ENCODE measurements at regions not wholly inside any gene's neighbourhood (a gene's known extent, or its start where the extent isn't known, plus 50 kb on each side); places are given as distances from the start of the nearest gene placed in this dataset.
"Not testable (repeated sequence)": the region's sequence is repeated elsewhere in the genome, so short reads cannot be mapped to it uniquely, and the experiment has no call there.

DNA sequence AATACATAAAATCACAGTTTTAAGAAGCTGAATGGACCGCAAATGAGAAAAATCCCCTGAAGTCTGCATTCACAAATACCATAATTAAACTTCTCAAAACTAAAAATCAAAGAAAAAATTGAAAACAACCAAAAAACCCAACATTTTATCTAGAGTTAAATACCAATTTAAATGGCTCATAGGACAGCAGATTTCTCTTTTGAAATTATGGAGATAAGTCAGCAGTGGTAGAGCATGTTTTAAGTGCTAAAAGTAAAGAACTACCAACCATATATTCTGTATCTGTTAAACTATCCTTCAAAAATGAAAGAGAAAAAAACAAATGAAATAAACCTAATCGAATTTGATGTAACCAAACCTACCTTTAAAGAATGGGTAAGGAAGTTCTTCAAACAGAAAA, 862.8 kb downstream of the TAF11L14 start:
- H3K27ac Mint-ChIP-seq, result no peak overlapping the region
- no peaks in the 10 kb centered on the region for H3K27me3 Mint-ChIP-seq (ENCODE audit: low read depth)
- no peaks in the 10 kb centered on the region for H3K4me1 Mint-ChIP-seq (ENCODE audit: low read depth)
- no peak for DNase-seq (ENCODE audit: low spot score)
- H3K36me3 Mint-ChIP-seq (ENCODE audit: low read depth), result no peaks in the 10 kb centered on the region
- no peak overlapping the region for H3K4me3 Mint-ChIP-seq
- H3K9me3 Mint-ChIP-seq, result peaks cover 4% of the 10 kb centered on the region

DNA sequence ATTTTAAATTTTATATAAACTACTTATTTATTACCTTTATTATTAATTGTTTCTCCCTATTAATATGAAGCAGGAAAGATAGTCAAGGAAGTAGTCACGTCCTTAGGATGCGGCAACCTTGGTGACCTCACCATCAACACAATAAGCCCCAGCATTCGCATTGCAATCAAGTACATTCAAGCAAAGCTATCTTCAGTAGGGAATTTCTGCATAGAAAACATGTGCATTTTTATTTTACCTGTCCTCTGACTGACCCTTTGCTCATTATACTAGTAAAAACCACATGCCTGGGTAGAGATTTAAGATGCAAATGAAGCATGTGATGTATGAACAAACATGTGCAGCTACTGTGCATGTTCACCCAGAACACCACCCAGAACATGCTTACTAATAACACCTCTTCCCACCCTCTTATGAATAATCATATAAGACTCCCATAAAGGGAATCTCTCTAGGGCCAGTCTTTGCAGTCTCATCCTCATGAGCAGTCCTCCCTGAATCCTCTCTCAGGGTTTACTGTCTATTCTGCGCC, 869.6 kb downstream of the TAF11L14 start:
- Mint-ChIP-seq H3K4me3 (no peak overlapping the region), H3K27ac (no peak overlapping the region), H3K27me3 (ENCODE audit: low read depth) (no peaks in the 10 kb centered on the region), H3K4me1 (ENCODE audit: low read depth) (no peaks in the 10 kb centered on the region), H3K9me3 (peaks cover 12% of the 10 kb centered on the region), H3K36me3 (ENCODE audit: low read depth) (no peaks in the 10 kb centered on the region)
- no peak for DNase-seq (ENCODE audit: low spot score)

DNA sequence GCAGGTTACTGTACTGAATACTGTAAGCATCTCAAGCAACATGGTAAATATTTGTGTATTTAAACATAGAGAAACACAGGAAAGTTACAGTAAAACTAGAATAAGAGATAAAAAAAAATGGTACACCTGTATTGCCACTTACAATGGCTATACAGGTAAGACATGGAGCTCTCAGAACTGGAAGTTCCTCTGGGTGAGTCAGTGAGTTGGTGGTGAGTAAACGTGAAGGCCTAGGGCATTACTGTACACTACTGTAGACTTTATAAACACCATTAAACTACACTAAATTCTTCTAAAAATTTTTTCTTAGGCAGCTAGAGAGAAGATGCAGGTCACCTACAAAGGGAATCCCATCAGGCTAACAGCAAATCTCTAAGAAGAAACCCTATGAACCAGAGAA, 872.9 kb downstream of the TAF11L14 start:
- Mint-ChIP-seq H3K27me3 (ENCODE audit: low read depth) (no peaks in the 10 kb centered on the region), H3K27ac (no peak overlapping the region), H3K9me3 (peaks cover 18% of the 10 kb centered on the region), H3K4me1 (ENCODE audit: low read depth) (no peaks in the 10 kb centered on the region), H3K4me3 (no peak overlapping the region), H3K36me3 (ENCODE audit: low read depth) (no peaks in the 10 kb centered on the region)
- no peak for DNase-seq (ENCODE audit: low spot score)

DNA sequence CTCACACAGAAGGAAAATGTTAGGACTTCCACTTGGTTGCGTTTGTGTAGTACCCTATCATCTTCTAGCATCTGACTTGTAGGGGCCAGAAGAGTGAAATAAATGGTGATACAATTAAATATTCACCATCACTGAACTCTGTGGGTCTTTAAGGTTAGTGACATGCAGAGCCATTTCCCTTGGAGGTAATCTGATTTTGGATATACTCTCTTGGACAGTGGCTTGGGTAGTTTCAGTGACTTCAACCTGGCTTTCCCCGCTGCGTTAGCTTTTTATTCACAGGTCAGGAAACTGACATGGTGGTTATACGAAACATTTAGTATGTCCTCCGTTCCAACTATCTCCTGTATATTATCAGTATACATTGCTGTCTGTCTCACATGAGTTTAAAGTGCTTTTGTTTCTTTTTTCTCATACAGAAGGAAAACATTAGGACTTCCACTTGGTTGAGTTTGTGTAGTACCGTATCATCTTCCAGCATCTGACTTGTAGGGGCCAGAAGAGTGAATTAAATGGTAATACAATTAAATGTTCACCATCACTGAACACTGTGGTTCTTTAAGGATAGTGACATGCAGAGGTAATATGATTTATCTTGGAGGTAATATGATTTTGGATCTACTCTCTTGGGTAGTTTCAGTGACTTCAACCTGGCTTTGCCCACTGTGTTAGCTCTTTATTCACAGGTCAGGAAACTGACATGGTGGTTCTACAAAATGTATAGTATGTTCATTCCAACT, 883.6 kb downstream of the TAF11L14 start:
- Mint-ChIP-seq H3K36me3 (ENCODE audit: low read depth) (no peaks in the 10 kb centered on the region), H3K27me3 (ENCODE audit: low read depth) (no peaks in the 10 kb centered on the region), H3K4me1 (ENCODE audit: low read depth) (no peaks in the 10 kb centered on the region), H3K4me3 (no peak overlapping the region), H3K9me3 (peaks cover 22% of the 10 kb centered on the region), H3K27ac (no peak overlapping the region)
- DNase-seq (ENCODE audit: low spot score), result no peak

DNA sequence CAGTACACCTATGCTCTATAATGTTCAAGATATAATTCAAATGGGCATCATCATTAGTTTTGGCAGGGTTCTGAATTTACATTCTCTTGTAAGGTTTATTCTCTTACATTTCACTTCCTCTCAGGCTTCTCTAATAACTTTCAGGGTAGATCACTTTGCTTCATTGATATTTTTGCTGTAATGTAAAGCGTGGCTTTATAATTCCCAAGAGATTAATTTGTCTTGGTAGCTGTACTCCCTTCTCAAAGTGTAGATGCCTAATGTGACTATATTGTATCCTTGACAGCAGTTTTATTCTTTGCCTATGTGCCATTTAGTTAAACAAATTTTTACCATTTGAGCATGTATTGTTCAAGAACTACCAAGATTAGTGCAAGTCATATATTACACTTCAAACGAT, 889.1 kb downstream of the TAF11L14 start:
- Mint-ChIP-seq H3K4me3 (no peak overlapping the region), H3K27ac (no peak overlapping the region), H3K4me1 (ENCODE audit: low read depth) (no peaks in the 10 kb centered on the region), H3K27me3 (ENCODE audit: low read depth) (no peaks in the 10 kb centered on the region), H3K9me3 (peaks cover 15% of the 10 kb centered on the region), H3K36me3 (ENCODE audit: low read depth) (no peaks in the 10 kb centered on the region)
- DNase-seq (ENCODE audit: low spot score), result no peak

DNA sequence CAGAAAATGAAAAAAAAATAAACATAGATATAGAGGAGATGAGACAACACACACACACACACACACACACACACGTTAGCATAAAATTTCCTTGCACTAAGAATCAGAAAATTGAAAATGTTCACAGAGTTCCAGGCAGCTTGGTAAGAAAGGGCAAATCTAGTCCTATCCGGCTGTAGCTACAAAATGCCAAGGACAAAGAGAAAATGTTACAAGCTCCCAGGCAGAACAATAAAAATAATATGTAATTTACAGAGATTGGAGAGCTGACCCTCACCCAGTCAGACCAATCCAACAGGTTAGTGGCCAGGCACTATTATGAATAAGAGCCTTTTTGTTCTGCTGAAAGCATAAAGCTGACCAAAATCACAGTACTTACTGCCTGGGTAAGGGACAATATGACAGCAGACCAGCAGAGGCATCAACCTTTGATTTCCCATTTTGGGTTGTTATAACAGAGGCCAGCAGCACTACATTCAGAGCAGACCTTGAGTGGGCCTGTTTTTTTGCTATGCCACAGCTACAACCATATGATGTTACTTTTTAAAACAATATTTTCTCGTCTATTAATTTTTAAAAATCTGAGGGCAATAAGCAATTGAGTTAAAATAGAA, 892.6 kb downstream of the TAF11L14 start:
- Mint-ChIP-seq H3K4me3 (no peak overlapping the region), H3K9me3 (no peaks in the 10 kb centered on the region), H3K27ac (no peak overlapping the region), H3K36me3 (ENCODE audit: low read depth) (no peaks in the 10 kb centered on the region), H3K4me1 (ENCODE audit: low read depth) (no peaks in the 10 kb centered on the region), H3K27me3 (ENCODE audit: low read depth) (no peaks in the 10 kb centered on the region)
- DNase-seq (ENCODE audit: low spot score), result no peak

DNA sequence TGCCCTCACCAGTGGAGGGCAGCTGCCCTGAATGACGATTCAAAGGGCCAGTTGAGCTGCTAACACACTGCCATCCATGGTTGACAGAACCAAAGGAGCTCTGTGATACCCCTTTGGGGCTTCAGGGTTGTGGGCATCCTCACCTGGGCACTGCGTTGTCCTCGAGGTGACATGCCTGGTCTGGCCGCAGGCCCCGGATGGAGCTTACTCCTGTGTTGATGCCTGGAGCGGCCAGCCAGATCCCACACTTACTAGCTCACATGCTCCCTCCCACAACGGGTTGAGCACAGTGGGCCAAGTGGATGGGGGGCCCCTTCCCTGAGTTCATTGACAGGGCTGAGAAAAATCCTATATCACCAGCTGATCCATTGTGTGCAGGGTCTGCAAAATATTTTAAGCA, 898.9 kb downstream of the TAF11L14 start:
- Mint-ChIP-seq H3K36me3 (ENCODE audit: low read depth) (no peaks in the 10 kb centered on the region), H3K27me3 (ENCODE audit: low read depth) (no peaks in the 10 kb centered on the region), H3K4me3 (no peak overlapping the region), H3K27ac (no peak overlapping the region), H3K9me3 (peaks cover 18% of the 10 kb centered on the region), H3K4me1 (ENCODE audit: low read depth) (no peaks in the 10 kb centered on the region)
- DNase-seq (ENCODE audit: low spot score), result no peak

DNA sequence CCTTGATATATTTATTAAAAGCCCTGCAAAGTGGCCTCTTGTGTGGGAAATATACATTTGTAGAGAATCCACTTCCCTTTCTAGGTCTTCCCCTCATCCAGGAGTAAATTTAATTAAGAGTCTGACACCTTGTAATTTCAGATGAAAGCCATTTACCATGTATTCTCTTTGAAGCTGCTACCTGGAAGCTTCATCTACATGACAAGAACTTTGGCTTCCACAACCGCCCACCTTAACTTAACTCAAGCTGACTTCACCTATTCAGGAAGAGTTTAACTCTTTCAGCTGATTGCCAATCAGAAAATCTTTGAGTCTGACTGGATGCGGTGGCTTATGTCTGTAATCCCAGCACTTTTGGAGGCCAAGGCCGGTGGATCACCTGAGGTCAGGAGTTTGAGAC, 899.9 kb downstream of the TAF11L14 start:
- Mint-ChIP-seq H3K27me3 (ENCODE audit: low read depth) (no peaks in the 10 kb centered on the region), H3K4me1 (ENCODE audit: low read depth) (no peaks in the 10 kb centered on the region), H3K27ac (no peak overlapping the region), H3K4me3 (no peak overlapping the region), H3K36me3 (ENCODE audit: low read depth) (no peaks in the 10 kb centered on the region), H3K9me3 (peaks cover 19% of the 10 kb centered on the region)
- DNase-seq (ENCODE audit: low spot score), result no peak

DNA sequence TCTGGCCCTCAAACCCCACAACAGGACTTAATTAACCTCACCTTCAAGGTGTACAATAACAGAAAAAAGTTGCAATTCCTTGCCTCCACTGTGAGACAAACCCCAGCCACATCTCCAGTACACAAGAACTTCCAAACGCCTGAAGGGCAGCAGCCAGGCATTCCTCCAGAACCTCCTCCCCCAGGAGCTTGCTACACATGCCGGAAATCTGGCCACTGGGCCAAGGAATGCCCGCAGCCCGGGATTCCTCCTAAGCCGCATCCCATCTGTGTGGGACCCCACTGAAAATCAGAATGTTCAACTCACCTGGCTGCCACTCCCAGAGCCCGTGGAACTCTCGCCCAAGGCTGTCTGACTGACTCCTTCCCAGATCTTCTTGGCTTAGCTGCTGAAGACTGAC, 901.5 kb downstream of the TAF11L14 start:
- not testable (repeated sequence) for H3K27ac Mint-ChIP-seq; H3K27me3 Mint-ChIP-seq (ENCODE audit: low read depth); DNase-seq (ENCODE audit: low spot score); H3K36me3 Mint-ChIP-seq (ENCODE audit: low read depth); H3K4me3 Mint-ChIP-seq; H3K4me1 Mint-ChIP-seq (ENCODE audit: low read depth)
- peaks cover 32% of the 10 kb centered on the region for H3K9me3 Mint-ChIP-seq

DNA sequence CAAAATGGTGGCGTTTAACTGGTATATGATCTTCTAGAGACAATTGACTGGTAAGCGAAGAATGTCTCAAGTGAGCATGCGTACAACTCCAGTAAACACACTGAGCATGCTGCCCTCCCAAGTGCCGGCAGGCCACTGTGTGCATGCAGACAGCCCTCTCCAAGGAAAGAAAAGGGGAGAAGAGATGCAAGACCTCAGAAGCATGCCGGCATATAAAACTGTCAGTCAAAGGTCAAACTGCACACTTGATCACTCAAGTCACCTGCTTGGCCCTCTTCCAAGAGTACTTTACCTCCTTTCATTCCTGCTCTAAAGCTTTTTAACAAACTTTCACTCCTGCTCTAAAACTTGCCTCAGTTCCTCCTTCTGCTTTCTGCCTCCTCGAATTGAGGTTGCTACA, 910.2 kb downstream of the TAF11L14 start:
- H3K4me3 Mint-ChIP-seq, result no peak overlapping the region

DNA sequence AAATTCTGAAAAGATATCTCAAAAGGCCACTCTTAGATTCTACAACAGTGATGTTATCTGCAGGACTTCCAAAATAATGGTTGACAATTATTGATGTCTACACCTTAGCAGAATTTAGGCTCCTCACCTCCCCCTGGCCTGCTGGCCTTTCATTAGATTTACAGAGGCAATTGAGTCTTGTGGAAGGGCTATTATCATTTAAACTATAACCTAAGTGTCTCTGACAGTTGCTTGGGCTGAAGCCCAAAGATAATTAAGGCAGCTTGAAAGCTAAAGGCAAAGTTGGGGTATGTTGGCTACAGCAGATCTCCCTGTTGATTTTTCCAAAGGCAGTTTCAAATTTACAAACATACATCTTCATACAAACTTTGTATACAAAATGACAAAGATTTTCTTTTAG, 912.3 kb downstream of the TAF11L14 start:
- Mint-ChIP-seq H3K4me1 (ENCODE audit: low read depth) (no peaks in the 10 kb centered on the region), H3K4me3 (no peak overlapping the region), H3K27me3 (ENCODE audit: low read depth) (no peaks in the 10 kb centered on the region), H3K27ac (no peak overlapping the region), H3K36me3 (ENCODE audit: low read depth) (no peaks in the 10 kb centered on the region), H3K9me3 (peaks cover 15% of the 10 kb centered on the region)
- no peak for DNase-seq (ENCODE audit: low spot score)

More for the DNA sequence above, 910.2 kb downstream of the TAF11L14 start:
- H3K4me1 Mint-ChIP-seq (ENCODE audit: low read depth), result no peaks in the 10 kb centered on the region
- peaks cover 16% of the 10 kb centered on the region for H3K9me3 Mint-ChIP-seq
- no peaks in the 10 kb centered on the region for H3K36me3 Mint-ChIP-seq (ENCODE audit: low read depth)
- no peak for DNase-seq (ENCODE audit: low spot score)
- no peaks in the 10 kb centered on the region for H3K27me3 Mint-ChIP-seq (ENCODE audit: low read depth)
- H3K27ac Mint-ChIP-seq, result no peak overlapping the region

DNA sequence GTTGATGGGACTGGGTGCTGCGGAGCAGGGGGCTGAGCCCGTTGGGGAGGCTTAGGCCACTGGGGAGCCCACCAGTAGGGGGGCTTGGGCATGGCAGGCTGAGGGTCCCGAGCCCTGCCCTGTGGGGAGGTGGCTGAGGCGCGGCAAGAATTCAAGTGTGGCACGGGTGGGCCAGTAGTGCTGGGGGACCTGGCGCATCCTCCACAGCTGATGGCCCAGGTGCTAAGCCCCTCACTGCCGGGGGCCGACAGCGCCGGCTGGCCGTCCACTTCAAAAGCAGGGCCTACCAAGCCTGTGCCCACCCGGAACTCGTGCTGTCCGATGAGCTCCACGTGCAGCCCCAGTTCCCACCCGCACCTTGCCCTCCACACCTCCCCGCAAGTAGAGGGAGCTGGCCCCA, 917.5 kb downstream of the TAF11L14 start:
- H3K27me3 Mint-ChIP-seq (ENCODE audit: low read depth), result no peaks in the 10 kb centered on the region
- H3K27ac Mint-ChIP-seq, result no peak overlapping the region
- H3K4me3 Mint-ChIP-seq, result no peak overlapping the region
- no peaks in the 10 kb centered on the region for H3K36me3 Mint-ChIP-seq (ENCODE audit: low read depth)
- no peak for DNase-seq (ENCODE audit: low spot score)
- no peaks in the 10 kb centered on the region for H3K4me1 Mint-ChIP-seq (ENCODE audit: low read depth)
- peaks cover 25% of the 10 kb centered on the region for H3K9me3 Mint-ChIP-seq

DNA sequence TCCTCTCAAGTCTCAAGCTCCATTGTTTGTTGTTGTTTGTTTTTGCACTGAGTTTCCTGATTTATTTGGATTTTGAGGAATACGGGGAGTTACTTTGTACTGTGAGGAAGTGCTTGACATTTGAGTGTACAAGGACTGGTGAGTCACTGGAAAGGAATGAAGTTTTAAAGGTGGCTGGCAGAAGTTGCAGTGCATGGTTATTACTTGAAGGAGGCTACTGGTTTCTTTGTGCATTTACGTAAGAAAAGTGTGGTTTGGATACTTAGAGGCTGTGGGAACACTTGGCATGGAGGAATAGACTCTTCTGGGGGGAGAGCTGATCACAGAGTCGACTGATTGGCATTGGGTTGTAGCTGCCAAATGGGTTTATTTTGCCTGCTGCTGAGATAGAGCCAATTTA, 919.0 kb downstream of the TAF11L14 start:
- no peak overlapping the region for H3K27ac Mint-ChIP-seq
- H3K4me3 Mint-ChIP-seq, result no peak overlapping the region
- no peaks in the 10 kb centered on the region for H3K4me1 Mint-ChIP-seq (ENCODE audit: low read depth)
- peaks cover 25% of the 10 kb centered on the region for H3K9me3 Mint-ChIP-seq
- no peaks in the 10 kb centered on the region for H3K27me3 Mint-ChIP-seq (ENCODE audit: low read depth)
- H3K36me3 Mint-ChIP-seq (ENCODE audit: low read depth), result no peaks in the 10 kb centered on the region
- DNase-seq (ENCODE audit: low spot score), result no peak

DNA sequence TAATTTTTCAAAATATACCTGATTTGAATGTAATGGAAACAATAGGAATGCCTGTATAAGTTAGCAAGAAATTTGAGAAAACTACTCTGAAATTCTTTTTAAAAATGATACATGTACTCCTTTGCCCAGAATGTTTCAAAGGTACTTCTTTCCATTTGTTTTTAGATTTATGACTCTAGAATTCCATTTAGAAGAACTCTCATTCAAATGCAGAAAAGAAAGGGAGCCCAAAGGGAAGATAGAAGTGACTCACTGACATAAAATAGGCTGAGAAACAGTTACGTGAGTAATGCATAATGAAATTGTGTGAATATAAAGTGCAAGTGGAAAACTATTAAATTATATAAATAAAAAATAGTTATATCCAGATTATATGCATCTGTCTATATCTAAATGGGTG, 926.3 kb downstream of the TAF11L14 start:
- no peaks in the 10 kb centered on the region for H3K4me1 Mint-ChIP-seq (ENCODE audit: low read depth)
- no peak for DNase-seq (ENCODE audit: low spot score)
- H3K27me3 Mint-ChIP-seq (ENCODE audit: low read depth), result no peaks in the 10 kb centered on the region
- H3K27ac Mint-ChIP-seq, result no peak overlapping the region
- no peaks in the 10 kb centered on the region for H3K36me3 Mint-ChIP-seq (ENCODE audit: low read depth)
- H3K9me3 Mint-ChIP-seq, result no peaks in the 10 kb centered on the region
- no peak overlapping the region for H3K4me3 Mint-ChIP-seq

DNA sequence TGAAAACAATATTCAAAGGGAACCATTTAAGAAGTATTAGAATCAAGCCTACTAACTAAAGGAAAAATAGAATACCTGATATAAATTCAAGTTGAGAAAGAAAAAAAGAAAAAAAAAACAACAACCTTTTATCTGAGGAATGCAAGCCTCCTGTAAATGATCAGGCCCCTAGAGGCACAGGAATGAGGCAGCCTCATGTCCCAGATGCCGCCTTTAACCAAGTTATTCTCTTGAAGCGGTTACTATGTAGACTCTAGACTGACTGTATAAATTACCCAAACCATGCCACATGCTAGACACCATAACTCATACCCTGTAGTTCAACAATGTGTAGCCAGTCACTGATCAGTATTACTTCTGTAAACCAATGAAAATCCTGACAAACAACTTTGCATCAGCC, 929.6 kb downstream of the TAF11L14 start:
- peaks cover 5% of the 10 kb centered on the region for H3K9me3 Mint-ChIP-seq

More for the DNA sequence above, 929.6 kb downstream of the TAF11L14 start:
- H3K27me3 Mint-ChIP-seq (ENCODE audit: low read depth), result no peaks in the 10 kb centered on the region
- no peak overlapping the region for H3K27ac Mint-ChIP-seq
- no peaks in the 10 kb centered on the region for H3K4me1 Mint-ChIP-seq (ENCODE audit: low read depth)
- H3K36me3 Mint-ChIP-seq (ENCODE audit: low read depth), result no peaks in the 10 kb centered on the region
- H3K4me3 Mint-ChIP-seq, result no peak overlapping the region
- no peak for DNase-seq (ENCODE audit: low spot score)

Measured in T-helper 2 cell treated with Interferon-gamma antibody and Interleukin-4, amounts not matched to agents 5 μg/mL and 100 μg/mL, for 36 hours (primary cell).